ENCODE measurements at regions not wholly inside any gene's neighbourhood (a gene's known extent, or its start where the extent isn't known, plus 50 kb on each side); places are given as distances from the start of the nearest gene placed in this dataset.
"Not testable (repeated sequence)": the region's sequence is repeated elsewhere in the genome, so short reads cannot be mapped to it uniquely, and the experiment has no call there.

- TF ChIP-seq CTCF (IDR thresholded peaks at IDR 0.05): no peak
- Mint-ChIP-seq H3K4me1 (ENCODE audit: low read depth) (peaks cover 6% of the 10 kb centered on the region), H3K4me3 (ENCODE audit: unreplicated experiment) (no peak overlapping the region), H3K36me3 (ENCODE audit: low read depth) (peaks cover 3% of the 10 kb centered on the region), H3K9me3 (ENCODE audit: low read depth) (peaks cover 7% of the 10 kb centered on the region), H3K27ac (ENCODE audit: unreplicated experiment) (no peak overlapping the region), H3K27me3 (ENCODE audit: low read depth) (no peaks in the 10 kb centered on the region)
- no peak for DNase-seq (ENCODE audit: low spot score)
Measured at GRCh38 chr5:30498972-30499371, 694.5 kb upstream of the CDH6 start.

DNA sequence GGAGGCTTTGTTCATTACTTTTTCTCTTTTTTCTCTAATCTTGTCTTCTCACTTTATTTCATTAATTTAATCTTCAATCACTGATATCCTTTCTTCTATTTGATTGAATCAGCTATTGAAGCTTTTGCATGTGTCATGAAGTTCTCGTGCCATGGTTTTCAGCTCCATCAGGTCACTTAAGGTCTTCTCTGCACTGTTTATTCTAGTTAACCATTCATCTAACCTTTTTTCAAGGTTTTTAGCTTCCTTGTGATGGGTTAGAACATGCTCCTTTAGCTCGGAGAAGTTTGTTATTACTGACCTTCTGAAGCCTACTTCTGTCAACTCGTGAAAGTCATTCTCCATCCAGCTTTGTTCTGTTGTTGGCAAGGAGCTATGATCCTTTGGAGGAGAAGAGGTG is 695.0 kb upstream of the CDH6 start:
- H3K36me3 Mint-ChIP-seq (ENCODE audit: low read depth); H3K27ac Mint-ChIP-seq (ENCODE audit: unreplicated experiment); H3K27me3 Mint-ChIP-seq (ENCODE audit: low read depth); DNase-seq (ENCODE audit: low spot score); H3K9me3 Mint-ChIP-seq (ENCODE audit: low read depth); H3K4me1 Mint-ChIP-seq (ENCODE audit: low read depth); H3K4me3 Mint-ChIP-seq (ENCODE audit: unreplicated experiment): not testable (repeated sequence)

DNA sequence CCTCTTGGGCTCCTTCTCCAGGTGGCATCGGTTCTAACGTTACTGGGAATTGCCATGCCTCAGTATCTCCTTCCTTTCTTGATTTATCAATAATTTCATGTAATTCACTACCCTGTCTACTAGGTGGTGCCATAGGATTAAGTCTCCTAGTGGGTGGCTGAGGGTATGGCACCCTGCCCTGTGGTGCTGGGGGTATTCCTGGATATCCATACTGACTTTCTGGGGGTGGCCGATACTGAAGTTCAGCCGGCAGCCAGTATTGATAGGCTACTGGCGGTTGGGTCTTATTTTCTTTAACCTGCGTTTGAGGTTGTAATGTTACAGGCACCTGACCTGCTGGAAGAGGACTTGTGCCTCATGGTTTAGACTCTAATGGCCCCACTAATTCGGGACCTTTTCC is 699.4 kb upstream of the CDH6 start:
- DNase-seq (ENCODE audit: low spot score); H3K9me3 Mint-ChIP-seq (ENCODE audit: low read depth); H3K4me1 Mint-ChIP-seq (ENCODE audit: low read depth); H3K27ac Mint-ChIP-seq (ENCODE audit: unreplicated experiment); H3K36me3 Mint-ChIP-seq (ENCODE audit: low read depth); H3K27me3 Mint-ChIP-seq (ENCODE audit: low read depth); H3K4me3 Mint-ChIP-seq (ENCODE audit: unreplicated experiment): not testable (repeated sequence)
- TF ChIP-seq CTCF (IDR thresholded peaks at IDR 0.05): peak; percentile 27

DNA sequence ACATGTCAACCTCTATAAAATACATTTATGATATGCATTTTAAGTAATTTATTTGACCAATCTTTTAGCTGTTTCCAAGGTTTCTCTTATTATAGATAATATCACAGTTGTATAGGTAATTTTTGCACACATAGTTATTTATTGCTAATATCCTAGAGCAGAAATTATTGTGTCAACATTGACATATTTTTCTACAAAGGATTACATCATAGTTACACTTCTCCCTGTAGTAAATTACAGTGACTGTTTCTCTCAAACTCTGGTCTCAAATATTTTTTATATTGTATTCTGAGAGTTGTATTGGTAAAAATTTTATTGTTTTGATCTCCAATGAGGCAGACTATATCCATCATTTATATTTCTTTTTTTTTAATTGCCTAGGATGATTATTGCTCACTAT is 714.4 kb upstream of the CDH6 start:
- H3K27ac Mint-ChIP-seq (ENCODE audit: unreplicated experiment): no peak overlapping the region
- peaks cover 27% of the 10 kb centered on the region for H3K9me3 Mint-ChIP-seq (ENCODE audit: low read depth)
- no peak for TF ChIP-seq CTCF (IDR thresholded peaks at IDR 0.05)
- no peak for DNase-seq (ENCODE audit: low spot score)
- H3K4me3 Mint-ChIP-seq (ENCODE audit: unreplicated experiment): no peak overlapping the region
- peaks cover 5% of the 10 kb centered on the region for H3K36me3 Mint-ChIP-seq (ENCODE audit: low read depth)
- H3K4me1 Mint-ChIP-seq (ENCODE audit: low read depth): no peaks in the 10 kb centered on the region
- H3K27me3 Mint-ChIP-seq (ENCODE audit: low read depth): no peaks in the 10 kb centered on the region

DNA sequence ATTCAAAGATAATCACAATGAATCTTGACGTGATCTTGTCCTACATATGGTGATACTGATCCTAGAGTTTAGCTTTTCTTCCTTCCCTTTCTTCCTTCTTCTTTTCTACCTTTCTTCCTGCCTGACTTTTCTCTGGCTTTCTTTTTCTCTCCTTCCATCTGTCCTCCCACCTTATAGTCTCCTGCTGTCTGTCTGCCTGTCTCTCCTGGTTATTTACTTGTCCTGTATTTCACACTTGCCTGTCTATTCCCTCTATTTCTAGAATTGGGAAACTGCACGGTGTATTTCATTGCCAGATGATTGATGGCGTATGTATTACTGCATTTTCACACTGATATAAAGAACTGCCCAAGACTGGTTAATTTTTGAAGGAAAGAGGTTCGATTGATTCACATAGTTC is 718.1 kb upstream of the CDH6 start:
- Mint-ChIP-seq H3K27me3 (ENCODE audit: low read depth) (no peaks in the 10 kb centered on the region), H3K4me3 (ENCODE audit: unreplicated experiment) (no peak overlapping the region), H3K27ac (ENCODE audit: unreplicated experiment) (no peak overlapping the region), H3K4me1 (ENCODE audit: low read depth) (no peaks in the 10 kb centered on the region), H3K36me3 (ENCODE audit: low read depth) (peaks cover 5% of the 10 kb centered on the region), H3K9me3 (ENCODE audit: low read depth) (peaks cover 24% of the 10 kb centered on the region)
- TF ChIP-seq CTCF (IDR thresholded peaks at IDR 0.05): no peak
- no peak for DNase-seq (ENCODE audit: low spot score)

DNA sequence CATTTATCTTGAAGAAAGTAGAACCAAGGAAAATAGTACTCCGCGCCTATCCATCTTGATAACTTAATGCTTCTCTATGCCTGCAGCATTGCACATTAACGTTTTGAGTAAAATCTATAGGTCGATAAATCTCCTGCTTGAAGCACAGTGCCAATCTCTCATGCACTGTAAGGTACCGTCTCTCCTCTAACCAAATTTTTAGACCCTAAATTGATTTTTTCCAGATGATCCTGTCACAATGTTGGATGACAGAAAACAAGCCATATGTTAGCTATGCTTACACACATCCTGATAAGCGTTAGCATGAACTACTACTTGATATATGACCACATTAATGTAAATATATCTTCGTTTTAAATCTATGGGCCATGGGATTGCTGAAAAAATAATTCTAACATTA is 723.8 kb upstream of the CDH6 start:
- Mint-ChIP-seq H3K27me3 (ENCODE audit: low read depth) (no peaks in the 10 kb centered on the region), H3K9me3 (ENCODE audit: low read depth) (peaks cover 7% of the 10 kb centered on the region), H3K4me1 (ENCODE audit: low read depth) (no peaks in the 10 kb centered on the region), H3K36me3 (ENCODE audit: low read depth) (peaks cover 4% of the 10 kb centered on the region), H3K4me3 (ENCODE audit: unreplicated experiment) (no peak overlapping the region), H3K27ac (ENCODE audit: unreplicated experiment) (no peak overlapping the region)
- DNase-seq (ENCODE audit: low spot score): no peak
- no peak for TF ChIP-seq CTCF (IDR thresholded peaks at IDR 0.05)
